SIG-M5 treated with dmso at 0.1 percent for 504 hours (cell line): ENCODE measurements at regions not wholly inside any gene's neighbourhood (a gene's known extent, or its start where the extent isn't known, plus 50 kb on each side); places are given as distances from the start of the nearest gene placed in this dataset.

ENCODE experiments used
- DNase-seq: peaks from one replicate; lab custom pipeline; 2025; ENCODE audit not compliant: unreplicated experiment; lab: John Stamatoyannopoulos, UW

DNA sequence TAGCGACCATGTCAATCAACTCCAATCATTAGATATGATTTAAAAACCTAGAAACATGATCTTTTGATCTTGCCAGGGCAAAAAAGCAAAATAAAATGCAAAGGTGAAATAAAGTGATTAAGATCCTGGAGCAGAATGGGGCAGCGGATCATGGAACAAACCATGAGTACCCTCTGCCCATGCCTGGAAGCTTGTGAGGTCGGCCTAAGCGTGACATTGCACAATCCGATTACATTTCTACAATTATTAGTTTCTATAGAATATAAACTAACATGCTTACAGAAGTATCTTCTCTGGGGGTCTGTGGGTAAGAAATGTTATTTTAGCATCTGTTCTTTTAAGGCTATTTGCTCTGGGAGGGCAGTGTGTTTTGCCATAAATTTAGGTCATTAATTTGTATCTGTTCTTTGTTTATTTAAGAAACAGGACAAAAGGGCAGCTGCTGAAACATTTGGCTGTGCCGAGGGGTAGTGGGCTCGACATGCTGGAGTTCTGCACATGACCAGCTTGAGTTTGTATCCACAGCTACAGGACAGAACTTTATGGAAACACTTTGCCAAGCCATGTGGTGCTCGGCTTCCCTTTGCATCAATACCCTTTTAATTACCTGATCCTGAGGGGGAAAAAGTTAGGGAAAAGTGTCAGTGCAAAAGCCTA, 55.9 kb downstream of the ZBTB18 start:
- no peak for DNase-seq

DNA sequence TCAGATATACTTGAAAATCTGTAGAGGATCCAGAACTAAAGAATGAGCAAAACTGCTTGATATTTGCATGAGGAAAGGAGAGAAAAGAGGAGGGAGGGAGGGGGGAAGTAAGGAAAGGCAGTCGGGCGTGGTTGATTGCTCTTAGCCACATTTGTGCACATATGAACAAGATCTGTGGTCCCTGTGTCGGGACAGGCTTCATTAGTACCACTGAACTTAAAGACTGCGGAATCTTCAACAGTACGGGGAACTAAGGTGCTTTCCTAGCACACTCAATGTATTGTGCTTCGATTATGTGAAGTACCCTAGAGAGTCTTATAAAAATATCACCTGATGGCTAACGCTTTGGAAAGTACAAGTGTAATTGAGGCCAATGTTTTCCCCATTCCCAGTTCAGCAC, 59.9 kb downstream of the ZBTB18 start:
- no peak for DNase-seq

DNA sequence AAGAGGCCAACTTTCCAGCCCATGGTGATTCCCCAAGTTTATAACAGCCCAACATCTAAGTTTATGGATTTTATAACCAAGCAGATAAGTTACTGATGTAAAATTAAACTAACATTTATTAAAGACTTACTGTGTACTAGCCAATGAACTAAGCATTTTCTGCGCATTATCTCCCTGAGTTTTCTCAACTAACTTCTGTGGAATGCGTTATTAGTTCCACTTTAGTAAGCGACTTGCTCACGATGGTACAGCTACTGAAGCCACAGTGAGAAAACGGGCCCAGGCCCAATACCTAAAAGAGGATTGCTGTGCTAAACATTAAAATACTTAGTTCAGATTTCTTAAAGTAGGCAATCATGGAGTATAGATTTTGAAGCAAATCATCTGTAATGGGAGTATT, 61.0 kb downstream of the ZBTB18 start:
- no peak for DNase-seq

DNA sequence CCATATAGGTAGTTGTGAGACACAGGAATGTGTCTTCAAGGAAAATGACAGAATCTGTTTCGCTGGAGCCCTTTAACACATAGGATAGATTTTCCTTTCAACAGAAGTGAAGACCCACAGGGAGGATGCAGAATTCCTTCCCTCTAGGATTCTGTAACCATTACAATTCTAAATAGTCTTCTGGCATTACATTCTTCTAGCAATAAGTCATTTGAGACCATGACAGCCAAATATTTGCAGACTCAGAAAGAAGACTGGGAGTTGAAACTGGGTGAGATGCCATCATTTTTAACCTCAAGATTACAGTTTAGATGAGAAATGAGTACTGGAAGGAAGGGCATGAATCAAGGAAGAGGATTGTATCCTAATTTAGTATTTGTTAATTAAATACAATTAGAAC, 61.6 kb downstream of the ZBTB18 start:
- DNase-seq, result no peak

DNA sequence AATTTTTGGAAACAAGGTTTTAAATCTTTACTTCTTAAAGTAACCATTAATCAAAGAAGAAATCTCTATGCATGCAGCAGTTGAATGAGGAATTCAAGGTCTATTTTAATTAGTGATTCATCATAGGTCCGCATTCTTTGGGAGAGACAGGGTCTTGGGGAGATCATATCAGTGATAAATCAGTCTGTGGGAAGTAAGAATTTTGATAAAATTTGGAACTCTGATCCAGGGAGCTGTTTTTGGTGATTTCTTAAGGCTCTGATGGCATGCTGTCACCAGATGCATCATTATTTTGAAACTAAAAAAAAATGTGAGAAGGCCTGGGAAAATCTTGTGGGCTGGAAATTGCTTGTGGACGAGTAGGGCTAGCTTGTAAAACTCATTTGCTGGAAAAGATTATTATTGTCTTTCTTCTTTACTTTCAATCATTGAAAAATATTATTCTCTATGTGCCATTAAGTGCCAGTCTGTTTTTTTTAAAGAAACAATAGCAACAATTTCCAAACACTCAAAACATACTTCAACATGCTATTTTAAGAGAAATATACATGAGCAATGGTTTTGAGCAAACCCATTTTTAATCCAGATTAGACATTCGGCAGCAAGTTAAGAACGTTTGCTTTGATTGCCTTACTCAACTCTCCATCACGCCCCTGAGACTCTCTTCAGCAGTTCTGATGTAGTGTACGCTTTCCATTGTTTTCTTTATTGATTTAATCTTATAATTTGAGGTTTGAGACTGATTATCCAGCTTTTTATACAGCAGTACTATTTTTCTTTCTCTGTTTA, 62.6 kb downstream of the ZBTB18 start:
- no peak for DNase-seq

DNA sequence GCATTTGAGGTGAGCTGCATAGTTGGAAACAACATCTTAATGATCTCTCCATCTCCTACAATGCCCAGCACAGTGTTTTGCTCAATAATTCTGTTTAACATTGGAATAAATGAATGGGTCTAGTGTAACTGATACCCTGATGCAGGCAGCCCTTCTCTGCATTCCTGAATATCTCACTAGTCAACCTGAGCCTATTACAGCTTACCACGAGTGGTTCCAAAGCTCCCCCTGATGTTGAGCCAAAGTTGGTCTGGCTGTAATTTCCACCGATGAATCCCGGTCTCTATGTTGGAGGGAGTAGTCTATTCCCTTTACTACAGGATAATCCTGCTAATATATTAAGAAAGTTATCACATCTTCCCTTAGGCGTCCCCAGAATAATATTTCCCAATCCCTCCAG, 63.8 kb downstream of the ZBTB18 start:
- DNase-seq, result no peak

DNA sequence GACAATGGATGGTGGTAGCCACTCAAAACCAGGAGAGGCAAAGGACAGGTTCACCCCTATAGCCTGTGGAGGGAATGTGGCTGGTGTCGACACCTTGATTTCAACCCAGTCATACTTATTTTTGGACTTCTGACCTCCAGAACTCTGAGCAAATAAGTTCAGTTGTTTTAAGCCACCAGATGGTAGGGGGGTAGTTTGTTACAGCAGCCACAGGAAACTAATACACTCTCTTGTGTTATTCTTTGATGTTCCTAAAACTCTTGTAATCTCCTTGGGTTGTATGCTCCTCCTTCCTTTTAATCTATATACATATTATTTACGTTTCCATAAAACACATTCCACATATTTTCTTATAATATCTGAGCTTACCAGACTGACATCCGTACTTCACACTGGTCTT, 65.9 kb downstream of the ZBTB18 start:
- DNase-seq, result no peak

DNA sequence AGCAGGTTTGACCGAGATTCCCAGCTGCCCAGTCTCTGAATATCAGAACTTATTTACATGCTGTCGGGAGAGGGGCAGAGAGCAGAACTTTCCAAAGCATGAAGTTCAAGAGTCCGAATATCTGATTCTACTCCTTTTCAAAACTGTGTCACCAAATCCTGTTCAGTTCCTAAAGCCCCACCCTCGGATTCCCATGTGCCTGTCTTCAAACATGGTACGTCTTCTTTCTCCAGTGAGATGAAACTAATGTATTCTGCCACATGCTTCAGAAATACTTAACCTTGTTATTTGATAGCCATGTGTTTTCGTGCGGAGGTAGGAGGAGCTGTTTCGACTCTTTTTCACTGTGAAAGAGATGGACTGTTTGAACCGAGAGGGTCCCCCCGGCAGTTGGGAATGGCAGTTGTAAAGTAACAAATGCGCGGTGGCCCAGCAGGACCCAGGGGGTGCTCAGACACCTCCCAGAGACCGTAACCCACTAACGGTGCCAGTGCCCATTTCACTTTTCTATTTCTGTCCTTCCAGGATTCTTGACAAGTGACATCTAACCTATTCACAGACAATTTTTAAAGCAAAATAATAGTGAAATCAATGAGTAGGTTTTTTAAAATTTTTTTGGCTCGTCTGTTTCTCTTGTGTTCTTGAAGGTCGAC, 67.2 kb downstream of the ZBTB18 start:
- no peak for DNase-seq

DNA sequence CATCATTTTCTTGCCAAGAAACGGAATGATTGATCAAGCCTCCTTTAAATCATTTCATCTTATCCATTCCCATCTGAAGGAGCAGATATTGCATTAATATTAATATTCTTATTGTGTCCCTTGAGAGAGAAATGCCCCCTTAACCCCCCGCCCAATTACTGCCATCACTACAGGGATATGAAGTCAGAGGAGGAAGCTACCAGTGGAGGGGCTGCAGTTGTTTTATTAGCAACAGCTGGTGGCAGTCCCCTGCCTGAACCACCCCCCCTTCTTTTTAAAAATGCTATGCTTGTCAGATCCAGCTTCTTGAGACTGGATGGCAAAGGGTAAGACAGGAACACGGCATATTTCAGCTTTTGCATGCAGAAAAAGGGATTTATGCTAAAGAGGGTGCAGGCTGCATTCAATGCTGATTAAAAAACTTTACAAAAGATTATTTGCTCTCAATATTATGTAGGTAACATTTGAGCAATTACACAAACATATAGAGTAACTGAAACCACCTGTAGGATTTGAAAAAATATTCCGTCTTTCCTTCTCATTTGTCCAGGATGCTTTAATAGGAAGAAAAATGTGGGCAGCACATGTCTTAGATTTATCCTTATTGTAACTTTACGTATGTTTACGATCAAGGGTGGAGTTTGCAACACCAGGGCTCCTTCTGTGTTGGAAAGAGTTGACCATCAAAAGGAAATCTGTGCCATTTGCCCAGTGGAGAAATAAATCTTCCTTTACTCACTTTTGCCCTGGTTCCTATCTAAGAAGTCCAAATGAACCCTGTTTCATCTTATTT, 77.7 kb downstream of the ZBTB18 start:
- no peak for DNase-seq

DNA sequence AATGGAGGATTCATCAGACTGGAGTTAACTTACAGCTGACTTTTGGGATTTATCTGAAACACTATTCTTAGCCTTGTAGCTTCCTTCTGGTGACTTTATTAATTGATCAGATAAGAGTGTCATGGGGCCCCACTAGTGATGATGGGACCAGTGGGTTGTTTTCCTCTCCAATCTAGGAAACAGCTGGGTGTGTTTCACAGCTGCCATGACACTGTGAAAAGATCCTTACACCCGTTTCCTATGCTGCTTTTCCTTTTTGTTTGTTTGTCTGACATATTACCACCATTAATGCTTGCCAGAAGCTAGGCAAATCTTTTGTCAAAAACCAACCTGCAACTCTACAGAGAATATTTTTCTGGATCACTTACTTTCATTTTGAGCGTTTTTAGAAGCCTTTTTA, 86.2 kb downstream of the ZBTB18 start:
- DNase-seq, result no peak

DNA sequence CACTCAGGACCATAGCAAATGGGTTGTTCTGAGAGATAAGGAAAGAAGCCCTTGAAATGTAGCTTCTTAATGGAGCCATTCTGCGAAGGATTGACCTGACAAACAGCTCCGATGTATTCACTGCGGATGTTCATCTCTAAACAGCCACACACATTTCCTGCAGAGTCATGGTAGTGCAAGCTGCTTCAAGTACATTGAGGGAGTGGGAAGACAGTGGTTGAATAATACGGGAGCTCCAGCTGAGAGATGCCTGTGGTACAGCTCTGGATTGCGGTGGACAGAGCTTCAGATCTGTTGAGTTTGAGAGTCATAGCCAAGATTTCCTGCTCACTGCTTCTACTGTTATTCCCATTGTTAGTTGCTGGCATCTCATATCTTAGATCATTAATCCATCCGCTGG, 86.6 kb downstream of the ZBTB18 start:
- no peak for DNase-seq

DNA sequence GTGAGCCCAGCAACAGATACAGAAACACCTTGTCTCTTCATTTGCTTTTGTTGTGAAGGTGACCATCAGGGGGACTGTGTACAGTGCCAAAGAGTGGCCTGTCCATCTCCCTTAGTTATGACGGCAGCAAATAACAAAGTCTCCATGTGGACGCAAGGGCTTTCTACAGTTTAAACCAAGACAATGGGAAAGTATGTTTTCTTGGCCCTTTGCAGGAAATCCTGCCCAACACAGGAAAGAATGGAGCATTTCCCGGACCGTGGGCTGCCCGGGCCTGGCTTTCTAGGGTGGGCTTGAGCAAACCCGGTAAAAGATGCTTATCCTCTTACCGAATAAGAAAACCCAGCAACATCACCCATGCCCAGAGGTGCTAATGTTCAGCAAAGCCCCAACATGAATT, 87.3 kb downstream of the ZBTB18 start:
- no peak for DNase-seq

DNA sequence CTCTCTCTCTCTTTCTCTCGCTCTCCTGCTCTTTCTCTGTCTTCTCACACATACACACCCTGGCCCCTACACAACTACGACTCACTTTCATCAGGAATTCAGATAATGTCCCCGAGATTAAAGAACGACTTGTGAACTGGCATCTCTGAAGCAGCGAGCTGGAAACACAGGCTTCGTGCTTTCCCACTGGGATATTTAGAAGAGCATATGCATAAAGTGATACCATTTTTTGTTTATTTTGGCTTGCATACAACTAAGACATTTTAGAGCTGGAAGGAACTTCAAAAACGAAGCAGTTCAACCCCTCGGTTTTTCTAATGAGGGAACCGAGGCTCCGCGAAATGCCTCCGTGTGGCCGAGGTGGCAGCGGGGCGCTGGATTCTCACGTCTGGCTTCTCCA, 88.6 kb downstream of the ZBTB18 start:
- no peak for DNase-seq

DNA sequence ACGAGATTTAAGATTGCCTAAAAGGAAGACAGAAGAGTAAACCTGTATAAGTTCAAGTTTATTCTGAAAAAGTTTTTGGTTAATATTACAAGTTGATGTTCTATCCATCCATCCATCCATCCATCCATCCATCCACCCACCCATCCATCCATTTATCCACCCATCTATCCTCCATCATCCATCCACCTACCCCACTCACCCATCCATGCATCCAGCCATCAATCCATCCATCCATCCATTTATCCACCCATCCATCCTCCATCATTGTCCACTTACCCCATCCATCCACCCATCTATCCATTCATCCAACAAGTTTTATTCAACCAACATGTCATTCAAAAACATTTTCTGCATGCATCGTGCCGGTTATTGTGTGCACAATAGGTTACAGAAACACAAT, 89.3 kb downstream of the ZBTB18 start:
- no peak for DNase-seq

DNA sequence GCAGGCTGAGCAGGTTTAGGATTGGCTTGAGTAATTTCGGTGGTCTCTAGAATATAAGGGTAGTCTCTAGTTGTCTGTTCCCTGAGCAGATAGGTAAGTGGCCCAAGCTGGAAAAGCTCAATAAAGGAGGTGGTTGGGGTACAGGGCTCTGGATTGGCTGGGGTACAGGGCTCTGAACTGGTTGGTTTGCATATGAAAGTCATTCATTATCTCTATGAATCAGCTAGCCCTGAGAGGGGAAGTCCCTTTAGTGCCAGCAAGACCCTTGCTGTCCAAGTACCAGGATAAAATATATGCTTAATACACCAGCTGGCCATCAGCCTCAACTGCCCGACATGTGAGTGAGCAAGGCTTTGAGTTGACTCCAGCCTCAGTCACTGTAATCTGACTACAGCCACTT, 93.0 kb downstream of the ZBTB18 start:
- no peak for DNase-seq

DNA sequence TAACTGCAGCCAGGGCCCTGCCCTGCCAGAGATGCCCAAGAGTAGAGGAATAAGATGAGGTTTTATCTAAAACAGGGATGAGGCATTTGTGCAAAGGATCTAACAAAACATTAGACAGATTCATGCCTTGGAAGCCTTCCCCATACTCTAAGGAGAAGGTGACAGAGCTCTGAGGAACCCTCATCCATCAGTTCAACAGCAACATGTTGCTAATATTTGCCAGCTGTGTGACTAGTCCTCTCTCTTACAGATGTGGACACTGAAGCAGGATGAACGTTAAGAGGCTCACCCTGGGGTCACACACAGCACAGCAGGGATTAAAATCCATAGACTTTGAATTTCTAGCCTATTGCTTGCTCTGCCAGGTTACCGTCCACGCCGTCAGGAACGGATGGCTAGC, 99.0 kb downstream of the ZBTB18 start:
- DNase-seq, result no peak

DNA sequence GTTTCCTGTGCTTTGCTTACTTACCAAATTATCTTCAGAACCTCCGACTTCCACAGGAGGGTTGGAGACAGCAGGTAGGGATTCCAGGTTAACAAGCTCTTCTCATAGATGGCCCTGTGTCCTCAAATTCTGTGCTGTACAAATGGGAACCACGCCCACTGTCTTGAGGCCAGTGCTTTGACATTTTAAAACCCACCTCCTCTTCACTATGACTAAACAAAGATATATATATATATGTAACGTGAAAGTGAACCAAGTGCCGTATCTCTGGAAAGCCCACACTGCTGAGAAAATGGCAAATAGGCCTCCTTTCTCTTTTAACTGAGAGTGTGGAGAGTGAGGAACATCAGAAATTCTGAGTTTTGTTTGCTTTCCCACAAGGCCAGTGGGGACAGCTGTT, 99.6 kb downstream of the ZBTB18 start:
- DNase-seq, result no peak

DNA sequence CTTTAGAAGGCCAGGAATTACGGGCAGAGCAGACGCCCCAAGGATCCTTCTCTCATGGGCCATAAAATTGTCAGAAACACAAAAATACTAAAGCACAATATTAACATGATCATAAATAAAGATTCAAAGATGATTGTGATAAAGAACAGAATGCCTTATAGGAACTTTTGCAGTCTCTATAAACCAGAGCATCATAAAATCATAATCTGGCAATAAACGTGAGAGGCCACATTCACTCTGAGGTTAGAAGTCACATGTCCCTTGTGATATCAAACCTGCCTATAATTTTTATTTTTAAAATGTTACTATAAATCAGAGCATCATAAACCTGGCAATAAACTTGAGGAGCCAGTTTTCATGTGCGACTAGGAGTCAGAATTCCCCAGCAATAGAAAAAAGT, 100.5 kb downstream of the ZBTB18 start:
- no peak for DNase-seq

DNA sequence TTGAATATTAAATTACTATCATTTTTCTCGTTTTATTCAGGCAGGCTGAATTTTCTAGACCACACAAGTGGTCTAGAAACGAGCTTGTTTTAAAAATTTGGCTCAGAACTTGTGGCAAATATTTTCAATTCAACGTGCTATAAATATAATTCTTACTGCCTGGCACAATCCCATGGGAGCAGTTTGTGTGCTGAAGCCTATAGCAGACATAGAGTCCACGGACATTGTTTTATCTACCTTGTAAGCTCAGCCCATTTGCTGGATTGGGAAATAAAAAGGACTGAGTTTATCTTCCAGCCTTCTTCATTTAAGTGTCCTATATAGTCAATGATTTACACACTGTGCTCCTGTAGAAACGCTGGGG, 103.4 kb downstream of the ZBTB18 start:
- DNase-seq, result no peak

DNA sequence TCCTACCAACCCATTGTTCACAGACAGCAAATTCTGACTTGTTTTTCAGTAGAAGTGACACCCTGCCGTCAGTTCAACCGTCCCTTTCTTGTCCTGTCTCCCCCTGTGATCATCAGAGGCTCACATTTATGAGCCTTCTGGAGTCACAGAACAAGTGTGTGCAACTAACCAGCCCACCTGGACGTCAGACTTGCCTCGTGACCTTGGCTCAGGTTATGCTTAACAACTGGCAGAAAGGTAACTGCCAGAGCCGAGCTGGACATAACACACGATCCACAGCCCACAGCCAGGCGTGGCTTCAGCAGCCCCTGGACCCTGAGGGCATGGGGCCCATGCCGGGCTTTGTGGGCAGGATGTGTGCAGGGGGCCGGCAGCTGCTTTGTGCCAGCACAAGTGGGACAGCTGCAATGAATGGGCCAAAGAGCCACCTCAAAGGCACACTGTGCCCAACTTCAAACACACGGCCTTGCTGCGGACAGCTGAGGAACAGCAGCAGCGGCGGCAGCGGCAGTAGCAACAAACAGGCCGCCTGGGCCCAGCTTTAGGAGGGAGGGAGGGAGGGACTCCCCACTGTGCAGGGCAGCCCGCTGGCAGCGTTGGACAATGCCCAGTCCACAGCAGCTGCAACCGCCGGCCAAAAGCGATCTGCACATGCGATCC, 103.9 kb downstream of the ZBTB18 start:
- DNase-seq, result no peak

DNA sequence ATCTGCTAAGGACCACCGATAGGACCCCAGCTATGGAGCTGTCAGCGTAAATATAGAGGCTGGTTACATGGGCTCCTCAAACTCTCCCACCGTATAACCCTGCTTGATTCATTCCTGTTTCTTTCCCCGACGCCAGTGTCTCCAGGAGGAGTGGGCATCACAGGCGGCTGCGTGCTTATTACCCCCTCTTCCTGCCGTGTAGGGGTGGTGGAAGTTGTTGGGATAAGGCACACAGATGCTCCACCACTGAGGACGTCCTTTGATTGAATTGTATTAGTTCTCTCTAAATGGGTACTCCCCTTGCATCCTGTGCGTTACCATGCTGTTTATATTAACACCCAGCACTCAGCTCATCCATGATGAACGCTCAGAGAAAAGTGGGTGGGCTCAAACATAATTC, 104.6 kb downstream of the ZBTB18 start:
- no peak for DNase-seq
